ENCODE measurements at regions not wholly inside any gene's neighbourhood (a gene's known extent, or its start where the extent isn't known, plus 50 kb on each side); places are given as distances from the start of the nearest gene placed in this dataset.

GRCh38 chr15:95970326-95970725 lies 360.2 kb upstream of the NR2F2 start:
- TF ChIP-seq CTCF (IDR thresholded peaks at IDR 0.05) (no peak), POLR2AphosphoS5 (IDR thresholded peaks at IDR 0.05) (no peak), POLR2A (IDR thresholded peaks at IDR 0.05) (no peak)
